SJCRH30 (cell line): ENCODE measurements at regions not wholly inside any gene's neighbourhood (a gene's known extent, or its start where the extent isn't known, plus 50 kb on each side); places are given as distances from the start of the nearest gene placed in this dataset.

Source experiments
- DNase-seq, 2 experiments: peaks; one replicate each; pipeline ENCODE4 v3.0.0-alpha.2; 2015 to 2020
- H3K27ac ChIP-seq: fragments of 250-450 bp; sonication (Bioruptor Pico); 2 replicates; pipeline ENCODE4 v1.5.1; 2020; ENCODE audit warnings: mild to moderate bottlenecking, moderate library complexity
- H3K27me3 ChIP-seq: fragments of 250-450 bp; sonication (Bioruptor Pico); 2 replicates; pipeline ENCODE4 v1.5.1; 2020; ENCODE audit warnings: mild to moderate bottlenecking, moderate library complexity
- H3K36me3 ChIP-seq: fragments of 250-450 bp; sonication (Bioruptor Pico); 2 replicates; pipeline ENCODE4 v1.5.1; 2020; ENCODE audit warnings: mild to moderate bottlenecking, moderate library complexity
- H3K4me1 ChIP-seq: fragments of 250-450 bp; sonication (Bioruptor Pico); 2 replicates; pipeline ENCODE4 v1.5.1; 2020; ENCODE audit warnings: mild to moderate bottlenecking, moderate library complexity
- H3K4me3 ChIP-seq: fragments of 250-450 bp; sonication (Bioruptor Pico); 2 replicates; pipeline ENCODE4 v1.5.1; 2020; ENCODE audit warnings: mild to moderate bottlenecking, moderate library complexity
- H3K9me3 ChIP-seq: fragments of 250-450 bp; sonication (Bioruptor Pico); replicated peaks from 2 replicates; pipeline ENCODE4 v1.5.1; 2020; ENCODE audit warnings: mild to moderate bottlenecking, moderate library complexity

DNA sequence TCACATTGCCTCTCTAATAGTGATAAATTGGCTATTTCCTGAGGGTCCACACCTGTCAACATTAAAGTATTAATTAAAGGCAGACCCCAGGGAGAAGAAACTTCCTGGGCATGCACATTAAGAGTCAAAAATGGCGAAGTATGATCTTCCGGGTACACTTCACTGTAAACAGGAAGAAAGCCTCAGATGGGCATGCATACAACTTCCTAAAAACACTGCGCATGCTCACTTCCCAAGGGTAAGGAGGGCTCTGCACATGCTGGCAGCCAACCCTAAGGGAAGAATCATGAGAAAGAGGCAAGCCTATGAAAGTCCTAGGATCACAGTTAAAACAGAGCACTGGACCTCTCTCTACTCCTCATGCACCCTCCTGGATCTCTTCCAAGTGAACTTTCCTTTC lies 80.1 kb upstream of the IMMP2L start:
- H3K36me3 ChIP-seq = no peaks in the 10 kb centered on the region
- no peak overlapping the region for H3K27ac ChIP-seq
- no peak for DNase-seq
- no peaks in the 10 kb centered on the region for H3K27me3 ChIP-seq
- peaks cover 9% of the 10 kb centered on the region; the same call in 1 of the 2 replicates for H3K4me1 ChIP-seq
- no peaks in the 10 kb centered on the region for H3K9me3 ChIP-seq
- H3K4me3 ChIP-seq = no peak overlapping the region

DNA sequence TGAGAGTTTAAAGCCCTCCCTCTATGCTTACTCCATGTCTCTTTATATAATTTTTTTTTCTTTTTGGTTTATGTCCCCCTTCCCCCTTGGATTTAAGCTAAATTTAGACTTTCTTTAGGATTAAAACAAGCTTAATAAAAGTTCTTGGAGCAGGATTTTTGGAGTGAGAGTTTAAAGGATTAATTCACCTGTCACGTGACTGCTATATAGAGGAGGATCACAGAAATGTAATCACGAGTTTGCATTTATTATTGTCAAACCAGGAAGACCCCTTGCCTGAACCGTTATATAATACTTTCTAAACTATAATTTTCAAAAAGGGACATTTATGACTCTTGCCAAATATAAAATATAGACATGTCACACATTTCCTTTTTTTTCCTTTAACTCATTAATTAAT lies 78.1 kb upstream of the IMMP2L start:
- no peaks in the 10 kb centered on the region for H3K36me3 ChIP-seq
- no peaks in the 10 kb centered on the region for H3K27me3 ChIP-seq
- H3K9me3 ChIP-seq = no peaks in the 10 kb centered on the region
- no peak overlapping the region for H3K4me3 ChIP-seq
- H3K4me1 ChIP-seq = peaks cover 9% of the 10 kb centered on the region; the same call in 1 of the 2 replicates
- no peak overlapping the region for H3K27ac ChIP-seq
- no peak for DNase-seq

DNA sequence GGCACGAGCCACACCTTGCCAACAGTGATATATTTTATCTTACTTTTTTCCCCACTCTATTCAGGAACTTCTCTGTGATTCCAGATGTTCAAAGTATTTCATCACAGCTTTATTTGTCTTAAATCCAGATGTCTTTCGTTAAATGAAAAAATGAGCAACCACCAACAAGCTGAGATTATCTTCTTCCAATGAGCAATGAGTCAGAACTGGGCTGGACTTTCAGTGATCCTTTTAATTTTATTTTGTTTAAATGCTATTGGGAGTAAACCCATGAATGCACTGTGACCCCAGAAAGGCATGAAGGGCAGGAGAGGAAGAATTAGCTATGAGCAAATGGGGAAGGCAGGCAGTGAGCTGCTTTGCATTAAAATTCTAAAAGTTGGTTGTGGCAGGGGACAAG lies 77.6 kb upstream of the IMMP2L start:
- no peaks in the 10 kb centered on the region for H3K9me3 ChIP-seq
- no peak overlapping the region for H3K27ac ChIP-seq
- peaks cover 9% of the 10 kb centered on the region; the same call in 1 of the 2 replicates for H3K4me1 ChIP-seq
- no peak overlapping the region for H3K4me3 ChIP-seq
- no peak for DNase-seq
- no peaks in the 10 kb centered on the region for H3K27me3 ChIP-seq
- H3K36me3 ChIP-seq = no peaks in the 10 kb centered on the region

DNA sequence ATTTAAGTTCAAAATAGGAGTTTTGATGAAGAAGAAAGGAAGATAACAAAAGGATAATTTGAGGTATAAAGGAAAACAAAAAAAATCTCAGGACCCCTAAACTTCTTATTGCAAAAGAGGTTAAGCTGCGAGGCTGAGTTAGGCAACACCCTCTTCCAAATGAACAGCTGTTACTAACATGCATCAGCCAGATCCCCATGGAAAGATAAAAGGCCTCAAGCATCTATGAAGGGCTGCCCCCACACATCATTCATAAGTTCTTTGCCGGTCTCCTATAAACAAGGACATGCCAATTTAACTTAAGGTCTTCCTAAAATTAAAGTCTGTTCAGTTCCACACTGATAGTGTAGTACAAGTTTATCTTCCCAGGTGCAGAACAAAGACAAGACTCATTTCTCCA lies 75.8 kb upstream of the IMMP2L start:
- H3K4me3 ChIP-seq = no peak overlapping the region
- peaks cover 9% of the 10 kb centered on the region; the same call in 1 of the 2 replicates for H3K4me1 ChIP-seq
- H3K27ac ChIP-seq = peak overlapping the region; percentile 40; the same call in 1 of the 2 replicates
- H3K9me3 ChIP-seq = no peaks in the 10 kb centered on the region
- H3K36me3 ChIP-seq = no peaks in the 10 kb centered on the region
- H3K27me3 ChIP-seq = no peaks in the 10 kb centered on the region
- peak; percentile 50 to 76 for DNase-seq

DNA sequence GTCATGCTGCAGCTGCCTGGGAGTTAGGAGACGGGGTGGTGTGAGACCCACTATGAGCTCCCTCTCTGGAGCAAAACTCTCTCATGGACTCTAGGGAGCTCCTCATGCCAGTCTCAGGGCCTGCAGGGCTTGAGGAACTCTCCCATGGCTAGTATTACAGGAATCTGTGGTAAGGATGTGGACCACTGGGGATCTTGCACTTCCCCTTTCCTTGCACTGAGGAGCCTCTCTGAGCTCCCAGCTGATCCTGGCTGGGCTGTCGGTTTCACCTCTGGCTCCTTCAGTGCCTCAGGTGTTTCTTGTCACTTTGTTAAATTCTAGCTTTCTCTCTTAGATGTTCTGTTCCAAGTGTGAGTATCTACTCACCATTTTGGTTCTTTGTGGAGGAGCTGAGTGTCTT lies 71.6 kb upstream of the IMMP2L start:
- Histone ChIP-seq H3K27ac (no peak overlapping the region), H3K36me3 (no peaks in the 10 kb centered on the region), H3K4me1 (peaks cover 9% of the 10 kb centered on the region; the same call in 1 of the 2 replicates), H3K4me3 (no peak overlapping the region), H3K27me3 (no peaks in the 10 kb centered on the region), H3K9me3 (no peaks in the 10 kb centered on the region)
- no peak for DNase-seq

DNA sequence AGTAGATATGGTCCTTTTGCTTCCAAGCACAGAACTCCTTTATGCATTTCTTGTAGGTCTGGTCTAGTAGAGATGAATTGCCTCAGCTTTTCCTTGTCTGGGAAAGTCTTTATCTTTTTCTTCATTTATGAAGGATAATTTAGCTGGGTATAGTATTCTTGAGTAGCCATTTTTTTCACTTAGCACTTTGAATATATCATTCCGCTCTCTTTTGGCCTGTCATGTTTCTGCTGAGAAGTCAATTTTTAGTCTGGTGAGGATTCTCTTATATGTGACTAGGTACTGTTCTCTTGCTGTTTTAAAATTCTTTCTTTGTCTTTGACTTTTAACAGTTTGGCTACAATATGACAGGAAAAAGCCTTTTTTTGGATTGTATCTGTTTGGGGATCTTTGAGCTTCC lies 68.6 kb upstream of the IMMP2L start:
- H3K9me3 ChIP-seq = no peaks in the 10 kb centered on the region
- H3K36me3 ChIP-seq = no peaks in the 10 kb centered on the region
- DNase-seq = no peak
- H3K27ac ChIP-seq = no peak overlapping the region
- H3K4me1 ChIP-seq = no peaks in the 10 kb centered on the region
- H3K27me3 ChIP-seq = no peaks in the 10 kb centered on the region
- no peak overlapping the region for H3K4me3 ChIP-seq

DNA sequence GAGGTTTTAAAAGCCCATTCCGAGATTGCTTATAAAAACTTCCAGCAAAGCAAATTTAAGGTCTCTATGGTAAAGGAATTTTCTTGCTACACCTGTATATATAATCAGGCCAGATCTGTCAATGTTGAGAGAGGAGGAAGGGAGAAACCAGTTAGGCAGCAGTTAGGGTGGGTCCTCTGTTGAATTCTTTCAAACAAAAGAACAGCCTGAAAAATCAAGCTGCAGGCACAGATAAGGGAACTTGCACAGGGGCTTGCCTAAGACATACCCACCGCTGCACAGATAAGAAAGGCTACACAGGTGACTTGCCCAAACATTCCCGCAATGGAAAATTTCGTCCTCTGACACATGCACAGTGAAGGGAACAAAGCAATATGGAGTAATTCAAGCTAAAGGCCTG lies 59.8 kb upstream of the IMMP2L start:
- DNase-seq = no peak
- Histone ChIP-seq H3K36me3 (no peaks in the 10 kb centered on the region), H3K4me1 (no peaks in the 10 kb centered on the region), H3K27me3 (no peaks in the 10 kb centered on the region; the same call in 1 of the 2 replicates), H3K4me3 (no peak overlapping the region), H3K27ac (no peak overlapping the region), H3K9me3 (no peaks in the 10 kb centered on the region)
